HCT116 (cell line): ENCODE measurements at regions not wholly inside any gene's neighbourhood (a gene's known extent, or its start where the extent isn't known, plus 50 kb on each side); places are given as distances from the start of the nearest gene placed in this dataset.

Experiments used
- ATAC-seq: fragments of 200-7000 bp; cut with Tn5 transposase; 2 replicates; pipeline ENCODE4 v1.9.1; 2020; ENCODE audit warnings: mild to moderate bottlenecking, moderate library complexity
- BruUV-seq: library from RNA; stranded (reverse); fragments of 400-500 nt; replicated peaks from 2 replicates; lab custom pipeline; 2021; lab: Mats Ljungman, UMichigan
- CTCF ChIA-PET: fragments of 300-600 bp; sonication (Branson Sonifier 250); formaldehyde crosslinking; loops from one replicate; lab custom pipeline; 2021; ENCODE audit warnings: antibody characterized with exemption; lab: Charles Lee
- POLR2A ChIA-PET: fragments of 300-600, 350-600 bp; sonication (Branson Sonifier 250); formaldehyde crosslinking; loops from one replicate; lab custom pipeline; 2021; ENCODE audit warnings: antibody characterized with exemption; lab: Charles Lee
- RAD21 ChIA-PET, 2 experiments: fragments of 300-600 bp; sonication (Branson Sonifier 250); formaldehyde crosslinking; loops; one replicate each; lab custom pipeline; 2023; ENCODE audit warnings: low total read pairs in 2 of 2; ENCODE audit not compliant: uncharacterized antibody in 2 of 2, unreplicated experiment in 2 of 2, low non-redundant PET in 1 of 2; lab: Charles Lee
- DNase-seq: peaks from one replicate; pipeline ENCODE4 v3.0.0-alpha.2; 2010; ENCODE audit warnings: low read depth, low spot score
- H2AFZ ChIP-seq: fragments of 200-600 bp; shearing (Covaris generic), sonication (generic); 2 replicates; pipeline ENCODE4 v1.6.1; 2017; ENCODE audit warnings: low read depth, mixed run types, mixed read lengths, antibody characterized with exemption, low read length; ENCODE audit not compliant: poor library complexity, severe bottlenecking
- H3K27ac ChIP-seq: 2 replicates; pipeline ENCODE4 v1.5.1; 2012; ENCODE audit warnings: low read depth, low read length
- H3K27me3 ChIP-seq: fragments of 200-600 bp; sonication (generic); 2 replicates; pipeline ENCODE4 v1.6.1; 2016; ENCODE audit warnings: mixed run types, low read length, mixed read lengths; ENCODE audit not compliant: insufficient read depth
- H3K36me3 ChIP-seq, 2 experiments: fragments of 200-500 bp in 1 of 2; fragments of 200-600 bp in 1 of 2; sonication (Bioruptor generic) in 1 of 2; sonication (generic) in 1 of 2; 2 replicates each; pipeline versions ENCODE4 v1.5.1 to v1.6.1; 2014 to 2016; ENCODE audit warnings: low read length in 2 of 2, inconsistent platforms in 1 of 2, mixed read lengths in 1 of 2, mixed run types in 1 of 2; ENCODE audit not compliant: insufficient read depth in 2 of 2, control insufficient read depth in 1 of 2
- H3K4me1 ChIP-seq, 2 experiments: fragments of 200-600 bp in 1 of 2; sonication (generic) in 1 of 2; 2 replicates each; pipeline versions ENCODE4 v1.5.1 to v1.6.1; 2012 to 2017; ENCODE audit warnings: low read length in 2 of 2, inconsistent platforms in 1 of 2, mild to moderate bottlenecking in 1 of 2, mixed read lengths in 1 of 2, mixed run types in 1 of 2, moderate library complexity in 1 of 2; ENCODE audit not compliant: insufficient read depth in 2 of 2, control insufficient read depth in 1 of 2
- H3K4me2 ChIP-seq: fragments of 200-600 bp; sonication (generic); 2 replicates; pipeline ENCODE4 v1.6.1; 2017; ENCODE audit warnings: mixed run types, low read length, mixed read lengths
- H3K4me3 ChIP-seq, 2 experiments: fragments of 200-600 bp in 1 of 2; sonication (generic) in 1 of 2; replicated peaks in 1 of 2; 2 replicates each; pipeline ENCODE4 v1.5.1; 2011 to 2016; ENCODE audit warnings: low read length in 2 of 2, control low read depth in 1 of 2, low read depth in 1 of 2, mild to moderate bottlenecking in 1 of 2, mixed read lengths in 1 of 2, mixed run types in 1 of 2
- H3K79me2 ChIP-seq: fragments of 200-600 bp; sonication (generic); 2 replicates; pipeline ENCODE4 v1.6.1; 2017; ENCODE audit warnings: mild to moderate bottlenecking, mixed run types, low read length, moderate library complexity, mixed read lengths; ENCODE audit not compliant: insufficient read depth
- H3K9ac ChIP-seq: fragments of 200-600 bp; sonication (generic); 2 replicates; pipeline ENCODE4 v1.6.1; 2016; ENCODE audit warnings: low read length, mixed read lengths
- H3K9me2 ChIP-seq: fragments of 200-600 bp; sonication (generic), shearing (Covaris generic); 2 replicates; pipeline ENCODE4 v1.6.1; 2017; ENCODE audit warnings: mixed run types, mild to moderate bottlenecking, moderate library complexity; ENCODE audit not compliant: insufficient read depth
- H3K9me3 ChIP-seq, 2 experiments: fragments of 200-500 bp in 1 of 2; fragments of 200-600 bp in 1 of 2; sonication (Bioruptor generic) in 1 of 2; sonication (generic) in 1 of 2; 2 replicates each; pipeline ENCODE4 v1.6.1; 2014 to 2017; ENCODE audit warnings: low read length in 2 of 2, mixed read lengths in 2 of 2, inconsistent platforms in 1 of 2, low read depth in 1 of 2, mild to moderate bottlenecking in 1 of 2, mixed run types in 1 of 2, moderate library complexity in 1 of 2; ENCODE audit not compliant: control insufficient read depth in 1 of 2, insufficient read depth in 1 of 2
- H4K20me1 ChIP-seq: fragments of 200-600 bp; sonication (generic), shearing (Covaris generic); 2 replicates; pipeline ENCODE4 v1.6.1; 2017; ENCODE audit warnings: mixed run types, mild to moderate bottlenecking, moderate library complexity; ENCODE audit not compliant: insufficient read depth
- CBX3 ChIP-seq: IDR thresholded peaks from 2 replicates; pipeline ENCODE4 v1.6.1; 2012; ENCODE audit warnings: low read depth
- CEBPB ChIP-seq: IDR thresholded peaks from 2 replicates; pipeline ENCODE4 v1.6.1; 2012; ENCODE audit warnings: low read depth
- EGR1 ChIP-seq: IDR thresholded peaks from 2 replicates; pipeline ENCODE4 v1.6.1; 2012; ENCODE audit warnings: low read depth
- EZH2 ChIP-seq: fragments of 200-600 bp; sonication (generic); IDR thresholded peaks from 2 replicates; pipeline ENCODE4 v1.6.1; 2017; ENCODE audit warnings: antibody characterized with exemption, mixed run types
- EZH2phosphoT487 ChIP-seq: fragments of 200-600 bp; IDR thresholded peaks from 2 replicates; pipeline ENCODE4 v1.6.1; 2018; ENCODE audit warnings: antibody characterized with exemption, borderline replicate concordance
- FOSL1 ChIP-seq: IDR thresholded peaks from 2 replicates; pipeline ENCODE4 v1.6.1; 2012; ENCODE audit warnings: low read depth
- JUND ChIP-seq: IDR thresholded peaks from 2 replicates; pipeline ENCODE4 v1.6.1; 2012
- RAD21 ChIP-seq: IDR thresholded peaks from 2 replicates; pipeline ENCODE4 v1.6.1; 2012; ENCODE audit warnings: low read depth, mild to moderate bottlenecking
- SP1 ChIP-seq: IDR thresholded peaks from 2 replicates; pipeline ENCODE4 v1.6.1; 2012; ENCODE audit warnings: low read depth
- SRF ChIP-seq: IDR thresholded peaks from 2 replicates; pipeline ENCODE4 v1.6.1; 2012; ENCODE audit warnings: low read depth
- TCF7L2 ChIP-seq: IDR thresholded peaks from 2 replicates; pipeline ENCODE4 v1.7.0; 2011; ENCODE audit warnings: borderline replicate concordance, inconsistent platforms; ENCODE audit not compliant: insufficient read depth, insufficient read length; ENCODE audit errors: extremely low read depth
- ZFX ChIP-seq: fragments of 450-650 bp; IDR thresholded peaks from 2 replicates; pipeline ENCODE4 v1.6.1; 2017
- intact Hi-C: fragments of 100-400 bp; cut with micrococcal nuclease; formaldehyde crosslinking; loops from 2 replicates; pipeline ENCODE4 v1.10.0; 2022
- TF ChIP-seq, protein P1 (sequence below): IDR thresholded peaks from 2 replicates; pipeline ENCODE4 v1.6.1; 2012
- TF ChIP-seq, protein P2 (sequence below): IDR thresholded peaks from 2 replicates; pipeline ENCODE4 v1.6.1; 2011; ENCODE audit warnings: mild to moderate bottlenecking, low read length, moderate library complexity; ENCODE audit not compliant: insufficient replicate concordance; ENCODE audit errors: extremely low read depth
- TF ChIP-seq, protein P3 (sequence below): IDR thresholded peaks from 2 replicates; pipeline ENCODE4 v1.6.1; 2012; ENCODE audit warnings: low read depth

DNA sequence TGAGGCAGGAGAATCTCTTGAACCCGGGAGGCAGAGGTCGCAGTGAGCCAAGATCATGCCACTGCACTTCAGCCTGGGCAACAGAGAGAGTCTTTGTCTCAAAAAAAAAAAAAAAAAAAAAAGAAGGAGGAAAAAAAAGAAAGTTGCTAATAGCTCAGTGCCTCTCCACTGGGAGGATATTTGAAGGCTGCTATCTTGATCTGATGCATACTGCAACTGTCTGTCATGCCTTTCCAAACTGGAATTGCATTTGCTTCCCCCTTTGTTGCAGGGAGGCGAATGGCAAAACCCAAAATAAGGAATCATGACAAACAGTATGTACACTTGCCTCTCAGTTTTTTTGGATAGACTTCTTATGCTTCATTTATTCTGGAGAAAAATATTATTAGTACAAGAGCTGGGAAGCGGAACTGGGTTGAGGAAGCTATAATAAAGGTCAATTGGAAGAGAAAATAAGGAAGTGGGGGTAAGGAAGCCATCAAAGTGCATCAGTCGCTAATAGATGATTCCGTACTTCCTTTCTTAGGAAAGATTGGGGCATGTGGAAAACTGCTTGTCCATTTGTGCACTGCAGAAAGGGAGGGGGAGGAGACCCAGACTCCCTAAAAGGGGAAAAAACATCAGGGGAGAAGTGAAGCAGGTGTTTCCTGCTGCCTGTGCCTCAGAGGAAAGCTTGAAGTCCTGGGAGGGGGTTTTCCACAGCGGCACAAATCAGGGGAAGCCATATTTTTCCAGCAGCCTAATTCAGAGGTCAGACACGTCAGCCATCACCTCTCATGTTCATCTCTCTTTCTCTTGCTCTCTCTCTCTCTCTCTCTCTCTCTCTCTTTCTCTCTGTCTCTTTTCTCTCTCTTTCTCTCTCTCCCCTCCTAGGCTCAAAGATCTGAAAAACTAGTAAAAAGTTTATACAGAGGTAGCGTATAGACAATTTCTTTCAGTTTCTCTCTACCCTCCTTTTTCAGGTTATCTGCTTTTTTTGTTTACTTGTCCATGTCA, 301.4 kb upstream of the TNP1 start:
- peaks cover 0 to 11% of the 10 kb centered on the region in 2 experiments; a peak in 2 of 4 replicates for H3K4me1 ChIP-seq
- POLR2A ChIA-PET: no interaction called here
- CTCF ChIA-PET: interaction anchor here (0.8 to 3.3 kb wide), 3 partner anchors 18 to 349 kb away, joined by 3 to 8 read pairs (median 4); no protein-coding TSS in a partner anchor
- ATAC-seq (no peak), DNase-seq (no peak)
- RAD21 ChIA-PET: no interaction called here
- no peak overlapping the region for H3K9ac ChIP-seq
- H3K27ac ChIP-seq: no peak overlapping the region
- intact Hi-C loops: loop anchor here (5.0 to 10.0 kb wide), 2 partner anchors 354 to 551 kb away; no protein-coding TSS in a partner anchor
- no peak overlapping the region for H3K4me2 ChIP-seq
- H2AFZ ChIP-seq: no peak overlapping the region
- H3K27me3 ChIP-seq: peaks cover 40% of the 10 kb centered on the region
- BruUV-seq: no TSS peak
- no peaks in the 10 kb centered on the region for H3K36me3 ChIP-seq
- H3K79me2 ChIP-seq: no peaks in the 10 kb centered on the region
- no peaks in the 10 kb centered on the region for H3K9me3 ChIP-seq
- TF ChIP-seq ZFX (no peak), CBX3 (no peak), EZH2 (no peak), TCF7L2 (no peak), EZH2phosphoT487 (no peak), RAD21 (no peak), SRF (no peak), CEBPB (no peak), FOSL1 (no peak), SP1 (no peak), JUND (no peak), EGR1 (no peak)
- TF ChIP-seq, protein P1, sequence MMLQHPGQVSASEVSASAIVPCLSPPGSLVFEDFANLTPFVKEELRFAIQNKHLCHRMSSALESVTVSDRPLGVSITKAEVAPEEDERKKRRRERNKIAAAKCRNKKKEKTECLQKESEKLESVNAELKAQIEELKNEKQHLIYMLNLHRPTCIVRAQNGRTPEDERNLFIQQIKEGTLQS: no peak
- TF ChIP-seq, protein P2, sequence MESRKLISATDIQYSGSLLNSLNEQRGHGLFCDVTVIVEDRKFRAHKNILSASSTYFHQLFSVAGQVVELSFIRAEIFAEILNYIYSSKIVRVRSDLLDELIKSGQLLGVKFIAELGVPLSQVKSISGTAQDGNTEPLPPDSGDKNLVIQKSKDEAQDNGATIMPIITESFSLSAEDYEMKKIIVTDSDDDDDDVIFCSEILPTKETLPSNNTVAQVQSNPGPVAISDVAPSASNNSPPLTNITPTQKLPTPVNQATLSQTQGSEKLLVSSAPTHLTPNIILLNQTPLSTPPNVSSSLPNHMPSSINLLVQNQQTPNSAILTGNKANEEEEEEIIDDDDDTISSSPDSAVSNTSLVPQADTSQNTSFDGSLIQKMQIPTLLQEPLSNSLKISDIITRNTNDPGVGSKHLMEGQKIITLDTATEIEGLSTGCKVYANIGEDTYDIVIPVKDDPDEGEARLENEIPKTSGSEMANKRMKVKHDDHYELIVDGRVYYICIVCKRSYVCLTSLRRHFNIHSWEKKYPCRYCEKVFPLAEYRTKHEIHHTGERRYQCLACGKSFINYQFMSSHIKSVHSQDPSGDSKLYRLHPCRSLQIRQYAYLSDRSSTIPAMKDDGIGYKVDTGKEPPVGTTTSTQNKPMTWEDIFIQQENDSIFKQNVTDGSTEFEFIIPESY: no peak
- TF ChIP-seq, protein P3, sequence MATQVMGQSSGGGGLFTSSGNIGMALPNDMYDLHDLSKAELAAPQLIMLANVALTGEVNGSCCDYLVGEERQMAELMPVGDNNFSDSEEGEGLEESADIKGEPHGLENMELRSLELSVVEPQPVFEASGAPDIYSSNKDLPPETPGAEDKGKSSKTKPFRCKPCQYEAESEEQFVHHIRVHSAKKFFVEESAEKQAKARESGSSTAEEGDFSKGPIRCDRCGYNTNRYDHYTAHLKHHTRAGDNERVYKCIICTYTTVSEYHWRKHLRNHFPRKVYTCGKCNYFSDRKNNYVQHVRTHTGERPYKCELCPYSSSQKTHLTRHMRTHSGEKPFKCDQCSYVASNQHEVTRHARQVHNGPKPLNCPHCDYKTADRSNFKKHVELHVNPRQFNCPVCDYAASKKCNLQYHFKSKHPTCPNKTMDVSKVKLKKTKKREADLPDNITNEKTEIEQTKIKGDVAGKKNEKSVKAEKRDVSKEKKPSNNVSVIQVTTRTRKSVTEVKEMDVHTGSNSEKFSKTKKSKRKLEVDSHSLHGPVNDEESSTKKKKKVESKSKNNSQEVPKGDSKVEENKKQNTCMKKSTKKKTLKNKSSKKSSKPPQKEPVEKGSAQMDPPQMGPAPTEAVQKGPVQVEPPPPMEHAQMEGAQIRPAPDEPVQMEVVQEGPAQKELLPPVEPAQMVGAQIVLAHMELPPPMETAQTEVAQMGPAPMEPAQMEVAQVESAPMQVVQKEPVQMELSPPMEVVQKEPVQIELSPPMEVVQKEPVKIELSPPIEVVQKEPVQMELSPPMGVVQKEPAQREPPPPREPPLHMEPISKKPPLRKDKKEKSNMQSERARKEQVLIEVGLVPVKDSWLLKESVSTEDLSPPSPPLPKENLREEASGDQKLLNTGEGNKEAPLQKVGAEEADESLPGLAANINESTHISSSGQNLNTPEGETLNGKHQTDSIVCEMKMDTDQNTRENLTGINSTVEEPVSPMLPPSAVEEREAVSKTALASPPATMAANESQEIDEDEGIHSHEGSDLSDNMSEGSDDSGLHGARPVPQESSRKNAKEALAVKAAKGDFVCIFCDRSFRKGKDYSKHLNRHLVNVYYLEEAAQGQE: no peak
- H3K9me2 ChIP-seq: no peaks in the 10 kb centered on the region
- no peaks in the 10 kb centered on the region for H4K20me1 ChIP-seq
- H3K4me3 ChIP-seq: no peak overlapping the region
